GM21423 (cell line): ENCODE measurements at regions not wholly inside any gene's neighbourhood (a gene's known extent, or its start where the extent isn't known, plus 50 kb on each side); places are given as distances from the start of the nearest gene placed in this dataset.

Source experiments
- ATAC-seq: cut with Tn5 transposase; IDR thresholded peaks from one replicate; pipeline ENCODE4 v1.9.1; 2021; ENCODE audit warnings: mild to moderate bottlenecking, moderate library complexity; ENCODE audit not compliant: unreplicated experiment

GRCh38 chr10:107418085-107418806, 253.7 kb upstream of the SORCS1 start:
- ATAC-seq = no peak

DNA sequence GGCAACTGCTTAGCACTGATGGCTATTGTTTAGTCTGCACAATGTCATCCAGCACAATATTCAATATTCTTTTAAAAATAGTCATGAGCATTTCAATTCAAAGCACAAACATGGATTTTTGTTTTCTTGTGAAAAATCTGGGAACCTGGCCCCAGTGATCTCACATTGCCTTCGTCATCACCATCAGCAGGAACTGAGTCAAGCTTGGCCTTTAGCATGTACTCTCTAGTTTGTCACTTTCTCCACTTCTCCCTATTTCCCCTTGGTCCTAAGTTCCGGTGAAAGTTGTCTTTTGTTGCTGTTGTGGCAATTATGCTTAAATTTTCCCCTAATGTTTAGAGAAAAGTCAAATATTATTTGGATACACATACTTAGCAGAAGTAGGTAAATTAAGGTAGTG, 252.9 kb upstream of the SORCS1 start:
- ATAC-seq = no peak

- no peak for ATAC-seq
Observed at GRCh38 chr10:107415446-107415845, 250.9 kb upstream of the SORCS1 start.

DNA sequence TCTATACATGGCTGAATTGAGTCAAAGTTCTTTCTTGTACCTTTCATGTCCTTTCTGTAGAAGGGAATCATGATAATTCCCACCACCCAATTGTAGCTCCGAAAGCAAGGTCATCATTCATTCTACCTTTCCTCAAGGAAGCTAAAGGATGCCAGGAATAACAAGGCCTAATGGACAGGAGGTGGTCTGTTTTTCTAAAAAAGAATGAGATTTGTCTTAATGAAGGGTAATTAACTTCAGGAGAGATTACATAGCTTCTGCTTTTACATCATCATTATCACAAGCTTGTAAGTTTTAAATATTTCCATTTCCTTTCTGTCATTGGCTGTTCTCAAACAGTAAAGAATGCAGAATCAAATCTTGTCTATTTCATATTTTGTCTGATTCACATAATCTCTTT, 249.5 kb upstream of the SORCS1 start:
- ATAC-seq = no peak

DNA sequence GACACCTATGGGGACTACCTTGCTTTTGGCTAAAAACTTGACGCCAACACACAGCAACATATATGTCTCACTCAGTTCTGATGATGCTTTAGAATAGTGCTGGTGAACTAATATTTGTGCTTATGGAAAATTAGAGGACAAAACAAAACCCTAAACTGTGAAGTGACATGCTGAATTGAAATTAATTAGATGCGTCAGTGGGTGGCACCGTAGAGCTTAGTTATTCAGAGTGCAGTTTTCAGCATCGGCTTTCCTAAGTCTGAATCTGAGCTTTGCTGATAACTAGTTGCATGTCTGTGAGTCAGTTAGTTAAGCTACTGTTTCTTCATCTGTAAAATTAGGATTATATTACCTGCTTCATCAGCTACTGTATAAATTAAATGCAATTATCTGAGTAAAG, 245.0 kb upstream of the SORCS1 start:
- no peak for ATAC-seq

DNA sequence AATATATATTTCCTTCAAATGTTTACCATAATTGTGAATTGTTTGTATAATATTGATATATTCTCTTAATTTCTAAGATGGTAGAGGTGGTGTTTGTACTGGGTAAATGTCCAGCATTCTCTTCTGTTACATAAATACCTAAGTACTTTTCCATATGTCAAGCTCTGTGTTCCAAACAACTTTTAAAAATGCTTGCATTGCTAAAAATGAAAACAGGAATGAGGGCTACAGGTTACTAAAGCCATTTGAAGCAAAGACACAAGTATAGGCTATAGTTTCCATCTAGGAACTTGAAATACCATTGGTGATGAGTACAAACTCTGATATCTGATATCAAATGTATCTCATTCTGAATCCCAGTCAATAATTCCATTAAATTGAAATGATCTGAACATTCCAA, 233.6 kb upstream of the SORCS1 start:
- no peak for ATAC-seq

GRCh38 chr10:107391901-107392300, 227.4 kb upstream of the SORCS1 start:
- no peak for ATAC-seq

- ATAC-seq = no peak
Observed at GRCh38 chr10:107390563-107390962, 226.1 kb upstream of the SORCS1 start.

- no peak for ATAC-seq
Observed at GRCh38 chr10:107383357-107383756, 218.9 kb upstream of the SORCS1 start.

- ATAC-seq = no peak
Observed at GRCh38 chr10:107379601-107380000, 215.1 kb upstream of the SORCS1 start.

DNA sequence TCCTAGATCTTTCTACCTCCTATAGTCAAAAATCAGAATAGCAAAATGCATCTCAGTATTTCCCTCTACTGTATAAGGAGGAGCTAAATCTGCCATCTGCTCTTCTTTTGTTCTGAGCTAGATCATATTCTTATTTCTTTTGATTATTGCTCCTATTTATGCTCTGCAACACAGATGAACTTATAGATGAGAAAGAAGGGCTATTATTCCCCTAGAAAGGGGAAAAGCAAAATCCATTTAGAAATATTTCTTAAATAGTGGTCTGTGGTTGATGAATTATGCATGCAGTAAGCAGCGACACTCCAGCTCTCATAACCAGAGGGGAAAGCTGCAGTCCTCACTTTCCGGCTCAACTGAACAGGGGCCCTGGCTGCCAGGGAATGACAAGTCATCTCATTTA, 207.3 kb upstream of the SORCS1 start:
- no peak for ATAC-seq

DNA sequence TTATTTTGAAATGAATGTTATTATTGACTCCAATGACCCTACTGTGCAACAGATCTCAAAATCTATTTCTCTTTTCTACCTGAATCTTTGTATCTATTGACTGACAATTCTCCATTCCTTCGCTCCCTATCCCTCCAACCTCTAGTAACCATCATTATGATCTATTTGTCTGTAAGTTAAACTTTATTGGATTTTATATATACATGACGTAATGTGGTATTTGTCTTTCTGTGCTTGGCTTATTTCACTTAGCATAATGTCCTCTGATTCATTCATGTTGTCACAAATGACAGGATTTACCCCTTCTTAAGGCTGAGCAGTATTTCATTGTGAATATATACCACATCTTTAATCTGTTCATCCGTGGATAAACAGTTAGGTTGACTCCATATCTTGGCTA, 200.4 kb upstream of the SORCS1 start:
- ATAC-seq = no peak

GRCh38 chr10:107362306-107362705, 197.8 kb upstream of the SORCS1 start:
- no peak for ATAC-seq

DNA sequence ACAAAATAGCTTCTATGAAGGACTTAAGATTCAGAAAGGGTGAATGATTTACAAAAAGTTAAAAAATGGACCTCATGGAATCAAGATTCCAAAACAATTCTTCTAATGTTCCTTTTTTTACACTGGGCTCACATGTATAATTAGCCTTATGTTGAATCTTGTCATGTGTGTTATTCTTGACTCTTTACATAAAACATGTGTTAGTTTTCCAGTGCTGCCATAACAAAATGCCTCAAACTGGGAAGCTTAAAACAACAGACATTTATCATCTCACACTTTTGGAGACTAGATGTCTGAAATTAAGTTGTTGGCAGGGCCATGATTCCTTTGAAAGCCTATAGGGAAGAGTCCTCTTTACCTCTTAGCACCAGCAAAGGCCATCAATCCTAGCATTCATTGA, 192.5 kb upstream of the SORCS1 start:
- no peak for ATAC-seq

- ATAC-seq = no peak
Observed at GRCh38 chr10:107356396-107356795, 191.9 kb upstream of the SORCS1 start.

GRCh38 chr10:107342711-107343110, 178.2 kb upstream of the SORCS1 start:
- no peak for ATAC-seq

DNA sequence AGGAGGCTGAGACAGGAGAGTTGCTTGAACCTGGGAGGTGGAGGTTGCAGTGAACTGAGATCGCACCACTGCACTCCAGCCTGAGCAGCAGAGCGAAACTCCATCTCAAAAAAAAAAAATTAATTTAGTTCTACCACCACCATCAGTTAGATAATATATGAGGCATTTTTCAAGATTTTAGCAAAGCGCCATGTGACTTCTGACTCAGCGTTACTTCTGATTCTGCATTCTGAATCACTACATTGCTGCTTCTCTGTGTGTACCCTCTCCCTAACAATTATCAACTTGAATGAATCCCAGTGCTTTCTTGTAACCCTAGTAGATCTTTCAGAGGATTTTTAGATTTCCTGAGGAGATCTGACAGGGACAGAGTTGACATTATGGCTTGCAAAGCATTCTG, 176.8 kb upstream of the SORCS1 start:
- ATAC-seq = no peak

DNA sequence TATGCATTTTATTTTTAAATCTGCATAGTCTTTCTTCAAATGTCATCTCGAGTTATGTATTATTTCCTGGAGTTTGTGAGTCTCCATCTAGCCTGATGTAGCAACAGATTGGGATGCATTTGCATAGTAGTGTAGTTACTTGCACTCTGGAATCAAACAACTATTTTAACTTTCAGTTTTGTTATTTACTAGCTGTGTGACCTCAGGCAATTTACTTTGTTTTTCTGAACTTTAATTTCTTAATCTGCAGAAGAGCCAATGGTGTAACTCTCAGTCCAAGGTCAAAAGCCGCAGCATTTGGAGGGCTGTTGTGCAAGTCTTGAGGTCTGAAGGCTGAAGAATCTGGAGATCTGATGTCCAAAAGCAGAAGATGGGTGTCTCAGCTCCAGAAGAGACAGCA, 175.8 kb upstream of the SORCS1 start:
- ATAC-seq = no peak

DNA sequence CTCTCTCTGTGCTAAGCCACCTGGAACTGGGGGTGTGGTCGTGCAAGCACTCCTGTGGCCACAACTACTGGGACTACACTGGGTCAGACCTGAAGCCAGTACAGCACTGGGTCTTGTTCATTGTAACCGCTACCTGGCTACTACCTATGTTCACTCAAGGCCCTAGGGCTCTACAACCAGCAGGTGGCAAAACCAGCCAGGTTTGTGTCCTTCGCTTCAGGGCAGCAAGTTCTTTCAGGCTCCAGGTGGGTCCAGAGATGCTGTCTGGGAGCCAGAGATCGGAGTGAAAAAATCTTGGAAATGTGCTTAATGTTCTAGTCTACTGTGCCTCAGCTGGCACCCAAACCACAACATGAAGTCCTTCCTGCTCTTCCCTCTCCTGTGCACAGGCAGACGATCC, 171.6 kb upstream of the SORCS1 start:
- no peak for ATAC-seq

- ATAC-seq = no peak
Observed at GRCh38 chr10:107317592-107317991, 153.1 kb upstream of the SORCS1 start.

GRCh38 chr10:107303203-107303602, 138.7 kb upstream of the SORCS1 start:
- no peak for ATAC-seq

GRCh38 chr10:107299606-107300005, 135.1 kb upstream of the SORCS1 start:
- no peak for ATAC-seq

- ATAC-seq = no peak
Observed at GRCh38 chr10:107284187-107284586, 119.7 kb upstream of the SORCS1 start.
